ENCODE measurements at regions not wholly inside any gene's neighbourhood (a gene's known extent, or its start where the extent isn't known, plus 50 kb on each side); places are given as distances from the start of the nearest gene placed in this dataset.

DNA sequence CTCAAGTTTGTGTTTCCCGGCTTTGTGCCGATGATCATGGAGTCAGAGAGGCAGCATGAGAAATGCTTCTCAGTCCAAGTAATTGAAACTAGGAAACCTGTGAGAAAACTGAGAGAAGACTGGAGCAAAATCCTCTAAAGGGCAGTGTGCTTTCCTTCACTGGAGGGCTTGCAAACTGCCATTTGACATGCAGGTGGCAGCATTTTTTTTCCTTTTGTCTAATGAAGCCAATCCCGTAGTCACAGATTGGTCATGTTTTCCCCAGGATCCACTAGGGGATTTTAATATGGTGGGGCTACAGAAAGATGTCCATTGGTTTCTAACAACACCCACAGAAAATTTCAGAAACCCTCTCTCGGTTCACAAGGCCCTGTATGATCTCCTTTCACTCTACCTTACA lies 117.4 kb upstream of the NUDT10 start:
- no peak for TF ChIP-seq GATA2 (IDR thresholded peaks at IDR 0.05; ENCODE audit: insufficient read depth, insufficient read length, low read depth, low read length)
- TF ChIP-seq MYC (IDR thresholded peaks at IDR 0.05; ENCODE audit: low read depth, low read length): no peak
- TF ChIP-seq FOS (IDR thresholded peaks at IDR 0.05; ENCODE audit: borderline replicate concordance, insufficient read depth, low read length): no peak
- intact Hi-C loops (cut with micrococcal nuclease) (no loop called here), dilution Hi-C loops (cut with MboI; ENCODE audit: extremely low pct_ligation_motif_present, low sequenced_read_pairs) (no loop called here)
- H3K79me2 ChIP-seq (ENCODE audit: control insufficient read depth, insufficient read depth, low read length): no peaks in the 10 kb centered on the region
- CTCF ChIA-PET: no interaction called here
- H3K9me3 ChIP-seq (replicated peaks; ENCODE audit: control insufficient read depth, insufficient read depth, low read length): no peaks in the 10 kb centered on the region
- FAIRE-seq (no peak), DNase-seq (ENCODE audit: low read depth, low spot score) (no peak)
- no peak overlapping the region for H3K4me3 ChIP-seq (replicated peaks in 1 of 3; ENCODE audit: insufficient read depth in 1 of 3, low read depth in 1 of 3, low read length in 3 of 3)
- H3K4me1 ChIP-seq (ENCODE audit: control insufficient read depth, extremely low read depth, insufficient read depth, low read length): no peaks in the 10 kb centered on the region
- H3K9me1 ChIP-seq (replicated peaks; ENCODE audit: control insufficient read depth, extremely low read depth, insufficient read depth, low read length): no peaks in the 10 kb centered on the region
- BruUV-seq (replicated peaks): no TSS peak
- H3K27ac ChIP-seq (ENCODE audit: insufficient read depth, low read depth, low read length): no peak overlapping the region
- H3K27me3 ChIP-seq (ENCODE audit: control insufficient read depth in 2 of 2, insufficient read depth in 2 of 2, low read length in 2 of 2): no peaks in the 10 kb centered on the region
- H3K4me2 ChIP-seq (ENCODE audit: insufficient read depth, low read length): no peak overlapping the region
- no peak overlapping the region for H3K9ac ChIP-seq (replicated peaks; ENCODE audit: extremely low read depth, insufficient read depth, low read length)
- H3K36me3 ChIP-seq (ENCODE audit: control insufficient read depth in 2 of 2, extremely low read depth in 1 of 2, insufficient read depth in 2 of 2, low read length in 2 of 2): no peaks in the 10 kb centered on the region
- no peaks in the 10 kb centered on the region for H4K20me1 ChIP-seq (replicated peaks; ENCODE audit: control insufficient read depth, extremely low read depth, insufficient read depth, low read length)
- POLR2A ChIA-PET: no interaction called here
- no peak overlapping the region for H2AFZ ChIP-seq (ENCODE audit: low read depth, low read length)

DNA sequence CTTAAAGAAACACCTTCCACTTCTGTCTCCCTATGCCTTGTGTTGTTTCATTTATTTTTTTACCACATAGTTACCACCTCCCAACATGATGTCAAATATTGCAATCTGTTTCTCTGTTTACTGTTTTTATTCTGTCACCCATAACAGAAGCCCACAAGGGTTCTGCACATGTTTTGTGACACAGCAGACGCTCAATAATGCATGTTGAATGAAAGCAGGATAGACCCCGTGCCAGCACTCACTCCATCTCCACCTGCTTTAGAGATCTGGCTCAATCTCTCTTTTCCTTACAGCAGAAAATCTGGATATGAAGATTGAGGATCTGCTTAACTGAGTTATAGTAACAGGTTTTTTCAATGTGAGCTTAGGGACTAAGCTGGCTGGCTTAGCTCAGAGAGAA lies 116.8 kb upstream of the NUDT10 start:
- CTCF ChIA-PET: no interaction called here
- no TSS peak for BruUV-seq (replicated peaks)
- FAIRE-seq: no peak

More for the DNA sequence above, 116.8 kb upstream of the NUDT10 start:
- dilution Hi-C loops (cut with MboI; ENCODE audit: extremely low pct_ligation_motif_present, low sequenced_read_pairs): no loop called here
- Histone ChIP-seq H4K20me1 (replicated peaks; ENCODE audit: control insufficient read depth, extremely low read depth, insufficient read depth, low read length) (no peaks in the 10 kb centered on the region), H3K9ac (replicated peaks; ENCODE audit: extremely low read depth, insufficient read depth, low read length) (no peak overlapping the region), H3K9me1 (replicated peaks; ENCODE audit: control insufficient read depth, extremely low read depth, insufficient read depth, low read length) (no peaks in the 10 kb centered on the region), H2AFZ (ENCODE audit: low read depth, low read length) (no peak overlapping the region), H3K79me2 (ENCODE audit: control insufficient read depth, insufficient read depth, low read length) (no peaks in the 10 kb centered on the region), H3K4me3 (replicated peaks in 1 of 3; ENCODE audit: insufficient read depth in 1 of 3, low read depth in 1 of 3, low read length in 3 of 3) (no peak overlapping the region), H3K36me3 (ENCODE audit: control insufficient read depth in 2 of 2, extremely low read depth in 1 of 2, insufficient read depth in 2 of 2, low read length in 2 of 2) (no peaks in the 10 kb centered on the region), H3K4me1 (ENCODE audit: control insufficient read depth, extremely low read depth, insufficient read depth, low read length) (no peaks in the 10 kb centered on the region), H3K4me2 (ENCODE audit: insufficient read depth, low read length) (no peak overlapping the region), H3K27me3 (ENCODE audit: control insufficient read depth in 2 of 2, insufficient read depth in 2 of 2, low read length in 2 of 2) (no peaks in the 10 kb centered on the region), H3K9me3 (replicated peaks; ENCODE audit: control insufficient read depth, insufficient read depth, low read length) (no peaks in the 10 kb centered on the region), H3K27ac (ENCODE audit: insufficient read depth, low read depth, low read length) (no peak overlapping the region)
- no peak for DNase-seq (ENCODE audit: low read depth, low spot score)
- TF ChIP-seq, protein P1, sequence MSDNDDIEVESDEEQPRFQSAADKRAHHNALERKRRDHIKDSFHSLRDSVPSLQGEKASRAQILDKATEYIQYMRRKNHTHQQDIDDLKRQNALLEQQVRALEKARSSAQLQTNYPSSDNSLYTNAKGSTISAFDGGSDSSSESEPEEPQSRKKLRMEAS (IDR thresholded peaks at IDR 0.05; ENCODE audit: insufficient read depth, insufficient read length): no peak
- TF ChIP-seq JUN (IDR thresholded peaks at IDR 0.05; ENCODE audit: borderline replicate concordance, insufficient read depth, insufficient read length, low read depth) (no peak), POLR2A (IDR thresholded peaks at IDR 0.05; ENCODE audit: low read depth, low read length) (no peak), EZH2 (IDR thresholded peaks at IDR 0.05; ENCODE audit: borderline replicate concordance, low read depth, low read length, severe bottlenecking) (no peak), FOS (IDR thresholded peaks at IDR 0.05; ENCODE audit: borderline replicate concordance, insufficient read depth, low read length) (no peak), MYC (IDR thresholded peaks at IDR 0.05; ENCODE audit: low read depth, low read length) (no peak), GATA2 (IDR thresholded peaks at IDR 0.05; ENCODE audit: insufficient read depth, insufficient read length, low read depth, low read length) (no peak), POLR2AphosphoS5 (IDR thresholded peaks at IDR 0.05; ENCODE audit: insufficient read depth, low read depth, low read length) (no peak)
- TF ChIP-seq, protein P2, sequence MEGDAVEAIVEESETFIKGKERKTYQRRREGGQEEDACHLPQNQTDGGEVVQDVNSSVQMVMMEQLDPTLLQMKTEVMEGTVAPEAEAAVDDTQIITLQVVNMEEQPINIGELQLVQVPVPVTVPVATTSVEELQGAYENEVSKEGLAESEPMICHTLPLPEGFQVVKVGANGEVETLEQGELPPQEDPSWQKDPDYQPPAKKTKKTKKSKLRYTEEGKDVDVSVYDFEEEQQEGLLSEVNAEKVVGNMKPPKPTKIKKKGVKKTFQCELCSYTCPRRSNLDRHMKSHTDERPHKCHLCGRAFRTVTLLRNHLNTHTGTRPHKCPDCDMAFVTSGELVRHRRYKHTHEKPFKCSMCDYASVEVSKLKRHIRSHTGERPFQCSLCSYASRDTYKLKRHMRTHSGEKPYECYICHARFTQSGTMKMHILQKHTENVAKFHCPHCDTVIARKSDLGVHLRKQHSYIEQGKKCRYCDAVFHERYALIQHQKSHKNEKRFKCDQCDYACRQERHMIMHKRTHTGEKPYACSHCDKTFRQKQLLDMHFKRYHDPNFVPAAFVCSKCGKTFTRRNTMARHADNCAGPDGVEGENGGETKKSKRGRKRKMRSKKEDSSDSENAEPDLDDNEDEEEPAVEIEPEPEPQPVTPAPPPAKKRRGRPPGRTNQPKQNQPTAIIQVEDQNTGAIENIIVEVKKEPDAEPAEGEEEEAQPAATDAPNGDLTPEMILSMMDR (IDR thresholded peaks at IDR 0.05; ENCODE audit: extremely low read depth in 1 of 2, insufficient read depth in 1 of 2, low read depth in 1 of 2, low read length in 2 of 2): no peak
- POLR2A ChIA-PET: no interaction called here
- intact Hi-C loops (cut with micrococcal nuclease): no loop called here
